ENCODE measurements at regions not wholly inside any gene's neighbourhood (a gene's known extent, or its start where the extent isn't known, plus 50 kb on each side); places are given as distances from the start of the nearest gene placed in this dataset.
A peak's percentile ranks its signal among the peaks of the same experiment; 100 is the strongest.

GRCh38 chr10:30751678-30752331 lies 122.3 kb upstream of the LYZL2 start:
- peak; percentile 75 for TF ChIP-seq CTCF (IDR thresholded peaks at IDR 0.05; ENCODE audit: low read depth, low read length, poor library complexity, severe bottlenecking)
- no peak for TF ChIP-seq EZH2phosphoT487 (IDR thresholded peaks at IDR 0.05; ENCODE audit: borderline replicate concordance, low read length)
